Calu3 (cell line): ENCODE measurements at regions not wholly inside any gene's neighbourhood (a gene's known extent, or its start where the extent isn't known, plus 50 kb on each side); places are given as distances from the start of the nearest gene placed in this dataset.

Source experiments
- BruUV-seq: library from RNA; stranded (reverse); fragments of 400-500 nt; replicated peaks from 2 replicates; lab custom pipeline; 2021; lab: Mats Ljungman, UMichigan
- CTCF ChIA-PET: fragments of 300-600 bp; sonication (Branson Sonifier 250); formaldehyde crosslinking; loops from one replicate; lab custom pipeline; 2022; ENCODE audit warnings: antibody characterized with exemption; lab: Charles Lee
- DNase-seq: peaks from one replicate; pipeline ENCODE4 v3.0.0; 2022
- H3K27ac Mint-ChIP-seq: one replicate; pipeline ENCODE4 v1.8.0; 2022; ENCODE audit warnings: mixed read lengths; ENCODE audit not compliant: unreplicated experiment
- H3K27me3 Mint-ChIP-seq: one replicate; pipeline ENCODE4 v1.8.0; 2022; ENCODE audit warnings: mixed read lengths; ENCODE audit not compliant: unreplicated experiment
- H3K36me3 Mint-ChIP-seq: one replicate; pipeline ENCODE4 v1.8.0; 2022; ENCODE audit warnings: mild to moderate bottlenecking, moderate library complexity, mixed read lengths; ENCODE audit not compliant: insufficient read depth, unreplicated experiment
- H3K4me1 Mint-ChIP-seq: one replicate; pipeline ENCODE4 v1.8.0; 2022; ENCODE audit warnings: mild to moderate bottlenecking, low read depth, mixed read lengths; ENCODE audit not compliant: unreplicated experiment
- H3K4me3 Mint-ChIP-seq: one replicate; pipeline ENCODE4 v1.8.0; 2022; ENCODE audit warnings: mild to moderate bottlenecking, low read depth, moderate library complexity, mixed read lengths; ENCODE audit not compliant: unreplicated experiment
- H3K9me3 Mint-ChIP-seq: one replicate; pipeline ENCODE4 v1.8.0; 2022; ENCODE audit warnings: low read depth, mixed read lengths; ENCODE audit not compliant: unreplicated experiment
- CTCF ChIP-seq: fragments of 200-600 bp; IDR thresholded peaks from one replicate; pipeline ENCODE4 v1.8.0; 2022; ENCODE audit warnings: antibody characterized with exemption; ENCODE audit not compliant: unreplicated experiment
- intact Hi-C: fragments of 100-400 bp; cut with micrococcal nuclease; formaldehyde crosslinking; loops from one replicate; pipeline ENCODE4 v1.10.0; 2022; ENCODE audit not compliant: unreplicated experiment

GRCh38 chr18:77567205-77567604, 317.6 kb downstream of the GALR1 start:
- no peaks in the 10 kb centered on the region for H3K36me3 Mint-ChIP-seq
- BruUV-seq = no TSS peak
- peaks cover 20% of the 10 kb centered on the region for H3K9me3 Mint-ChIP-seq
- intact Hi-C loops = no loop called here
- CTCF ChIA-PET = no interaction called here
- no peaks in the 10 kb centered on the region for H3K4me1 Mint-ChIP-seq
- H3K27ac Mint-ChIP-seq = no peak overlapping the region
- no peak for TF ChIP-seq CTCF
- no peaks in the 10 kb centered on the region for H3K27me3 Mint-ChIP-seq
- H3K4me3 Mint-ChIP-seq = no peak overlapping the region
- no peak for DNase-seq

- no peak for TF ChIP-seq CTCF
- Mint-ChIP-seq H3K36me3 (no peaks in the 10 kb centered on the region), H3K27ac (no peak overlapping the region), H3K4me3 (no peak overlapping the region), H3K27me3 (no peaks in the 10 kb centered on the region), H3K4me1 (no peaks in the 10 kb centered on the region), H3K9me3 (peaks cover 24% of the 10 kb centered on the region)
- no TSS peak for BruUV-seq
- intact Hi-C loops = no loop called here
- CTCF ChIA-PET = no interaction called here
- DNase-seq = no peak
Measured at GRCh38 chr18:77571743-77572142, 322.1 kb downstream of the GALR1 start.

GRCh38 chr18:77572537-77572936, 322.9 kb downstream of the GALR1 start:
- H3K36me3 Mint-ChIP-seq = no peaks in the 10 kb centered on the region
- no peak overlapping the region for H3K4me3 Mint-ChIP-seq
- H3K4me1 Mint-ChIP-seq = no peaks in the 10 kb centered on the region
- no TSS peak for BruUV-seq
- intact Hi-C loops = no loop called here
- no peak for TF ChIP-seq CTCF
- peaks cover 24% of the 10 kb centered on the region for H3K9me3 Mint-ChIP-seq
- DNase-seq = no peak
- no peak overlapping the region for H3K27ac Mint-ChIP-seq
- no peaks in the 10 kb centered on the region for H3K27me3 Mint-ChIP-seq
- CTCF ChIA-PET = no interaction called here

- intact Hi-C loops = no loop called here
- peaks cover 20% of the 10 kb centered on the region for H3K9me3 Mint-ChIP-seq
- TF ChIP-seq CTCF = no peak
- CTCF ChIA-PET = no interaction called here
- no peaks in the 10 kb centered on the region for H3K4me1 Mint-ChIP-seq
- no peaks in the 10 kb centered on the region for H3K36me3 Mint-ChIP-seq
- no peak overlapping the region for H3K4me3 Mint-ChIP-seq
- H3K27ac Mint-ChIP-seq = no peak overlapping the region
- no peak for DNase-seq
- BruUV-seq = no TSS peak
- no peaks in the 10 kb centered on the region for H3K27me3 Mint-ChIP-seq
Measured at GRCh38 chr18:77573571-77573970, 323.9 kb downstream of the GALR1 start.
